Astrocyte (in vitro differentiated cells and primary cell): ENCODE measurements at regions not wholly inside any gene's neighbourhood (a gene's known extent, or its start where the extent isn't known, plus 50 kb on each side); places are given as distances from the start of the nearest gene placed in this dataset.

Experiments used
- CTCF ChIP-seq: IDR thresholded peaks from 2 replicates; pipeline ENCODE4 v1.5.1; 2011; ENCODE audit warnings: low read depth, mild to moderate bottlenecking, inconsistent platforms, low read length, moderate library complexity; ENCODE audit not compliant: insufficient read depth
- EZH2 ChIP-seq: IDR thresholded peaks from 2 replicates; pipeline ENCODE4 v1.6.1; 2012; ENCODE audit warnings: mild to moderate bottlenecking, low read length, inconsistent platforms; ENCODE audit not compliant: insufficient read depth

- TF ChIP-seq CTCF (no peak), EZH2 (no peak)
Observed at GRCh38 chr5:124309241-124309980, 437.0 kb downstream of the ZNF608 start.
